ENCODE measurements at regions not wholly inside any gene's neighbourhood (a gene's known extent, or its start where the extent isn't known, plus 50 kb on each side); places are given as distances from the start of the nearest gene placed in this dataset.

GRCh38 chr13:48158290-48158689, 63.4 kb upstream of the MED4 start:
- Histone ChIP-seq H3F3A (ENCODE audit: control insufficient read depth, insufficient read depth) (no peaks in the 10 kb centered on the region), H3K4me1 (ENCODE audit: control insufficient read depth, low read length) (peaks cover 12% of the 10 kb centered on the region), H3K9me2 (replicated peaks; ENCODE audit: control insufficient read depth, low read length) (no peaks in the 10 kb centered on the region), H3K9me3 (ENCODE audit: control insufficient read depth, insufficient read depth, low read length) (no peaks in the 10 kb centered on the region), H3K27me3 (ENCODE audit: control insufficient read depth, low read length) (no peaks in the 10 kb centered on the region), H4K20me1 (ENCODE audit: control insufficient read depth, insufficient read depth, low read depth, low read length) (no peaks in the 10 kb centered on the region), H3K4me2 (ENCODE audit: low read length) (peak overlapping the region; percentile 24; the same call in 1 of the 2 replicates), H3K4me3 (ENCODE audit: low read length) (no peak overlapping the region), H3K27ac (ENCODE audit: low read depth, low read length) (no peak overlapping the region), H3K36me3 (ENCODE audit: control insufficient read depth, low read length) (no peaks in the 10 kb centered on the region), H3K79me2 (ENCODE audit: control insufficient read depth, low read length) (no peaks in the 10 kb centered on the region)
- TF ChIP-seq EZH2phosphoT487 (IDR thresholded peaks at IDR 0.05; ENCODE audit: borderline replicate concordance, low read length) (no peak), CTCF (IDR thresholded peaks at IDR 0.05; ENCODE audit: low read depth, low read length, poor library complexity, severe bottlenecking) (no peak)

- H3F3A ChIP-seq (ENCODE audit: control insufficient read depth, insufficient read depth): no peaks in the 10 kb centered on the region
- H3K4me3 ChIP-seq (ENCODE audit: low read length): no peak overlapping the region
- H3K9me3 ChIP-seq (ENCODE audit: control insufficient read depth, insufficient read depth, low read length): no peaks in the 10 kb centered on the region
- peaks cover 12% of the 10 kb centered on the region for H3K4me1 ChIP-seq (ENCODE audit: control insufficient read depth, low read length)
- H3K9me2 ChIP-seq (replicated peaks; ENCODE audit: control insufficient read depth, low read length): no peaks in the 10 kb centered on the region
- no peaks in the 10 kb centered on the region for H3K79me2 ChIP-seq (ENCODE audit: control insufficient read depth, low read length)
- no peak overlapping the region for H3K27ac ChIP-seq (ENCODE audit: low read depth, low read length)
- H4K20me1 ChIP-seq (ENCODE audit: control insufficient read depth, insufficient read depth, low read depth, low read length): no peaks in the 10 kb centered on the region
- TF ChIP-seq EZH2phosphoT487 (IDR thresholded peaks at IDR 0.05; ENCODE audit: borderline replicate concordance, low read length) (no peak), CTCF (IDR thresholded peaks at IDR 0.05; ENCODE audit: low read depth, low read length, poor library complexity, severe bottlenecking) (no peak)
- no peaks in the 10 kb centered on the region for H3K36me3 ChIP-seq (ENCODE audit: control insufficient read depth, low read length)
- H3K27me3 ChIP-seq (ENCODE audit: control insufficient read depth, low read length): no peaks in the 10 kb centered on the region
- H3K4me2 ChIP-seq (ENCODE audit: low read length): 0 out of 2 replicates have a peak overlapping the region, but pooled peaks have one; percentile 9
These were observed 61.6 kb upstream of the MED4 start for GRCh38 chr13:48156466-48156865.

- no peaks in the 10 kb centered on the region for H3K9me2 ChIP-seq (replicated peaks; ENCODE audit: control insufficient read depth, low read length)
- H4K20me1 ChIP-seq (ENCODE audit: control insufficient read depth, insufficient read depth, low read depth, low read length): no peaks in the 10 kb centered on the region
- no peak overlapping the region for H3K27ac ChIP-seq (ENCODE audit: low read depth, low read length)
- no peaks in the 10 kb centered on the region for H3K9me3 ChIP-seq (ENCODE audit: control insufficient read depth, insufficient read depth, low read length)
- no peaks in the 10 kb centered on the region for H3K79me2 ChIP-seq (ENCODE audit: control insufficient read depth, low read length)
- peaks cover 12% of the 10 kb centered on the region for H3K4me1 ChIP-seq (ENCODE audit: control insufficient read depth, low read length)
- H3F3A ChIP-seq (ENCODE audit: control insufficient read depth, insufficient read depth): no peaks in the 10 kb centered on the region
- no peak overlapping the region for H3K4me2 ChIP-seq (ENCODE audit: low read length)
- H3K27me3 ChIP-seq (ENCODE audit: control insufficient read depth, low read length): no peaks in the 10 kb centered on the region
- no peak overlapping the region for H3K4me3 ChIP-seq (ENCODE audit: low read length)
- no peaks in the 10 kb centered on the region for H3K36me3 ChIP-seq (ENCODE audit: control insufficient read depth, low read length)
- no peak for TF ChIP-seq CTCF (IDR thresholded peaks at IDR 0.05; ENCODE audit: low read depth, low read length, poor library complexity, severe bottlenecking)
- no peak for TF ChIP-seq EZH2phosphoT487 (IDR thresholded peaks at IDR 0.05; ENCODE audit: borderline replicate concordance, low read length)
These were observed 60.9 kb upstream of the MED4 start for GRCh38 chr13:48155848-48156247.

Measured in DOHH2 (cell line).